Endothelial cell (in vitro differentiated cells): ENCODE measurements at regions not wholly inside any gene's neighbourhood (a gene's known extent, or its start where the extent isn't known, plus 50 kb on each side); places are given as distances from the start of the nearest gene placed in this dataset.

Experiments used
- DNase-seq: peaks from one replicate; pipeline ENCODE4 v3.0.0; 2021; ENCODE audit warnings: low spot score
- H3K27ac Mint-ChIP-seq: one replicate; pipeline ENCODE4 v1.8.0; 2021; ENCODE audit warnings: mixed read lengths, inconsistent platforms; ENCODE audit not compliant: unreplicated experiment
- H3K27me3 Mint-ChIP-seq: one replicate; pipeline ENCODE4 v1.8.0; 2021; ENCODE audit warnings: mild to moderate bottlenecking, moderate library complexity, mixed read lengths, inconsistent platforms; ENCODE audit not compliant: unreplicated experiment
- H3K36me3 Mint-ChIP-seq: one replicate; pipeline ENCODE4 v1.8.0; 2021; ENCODE audit warnings: mild to moderate bottlenecking, low read depth, mixed read lengths, inconsistent platforms; ENCODE audit not compliant: unreplicated experiment
- H3K4me1 Mint-ChIP-seq: one replicate; pipeline ENCODE4 v1.8.0; 2021; ENCODE audit warnings: mild to moderate bottlenecking, mixed read lengths, inconsistent platforms; ENCODE audit not compliant: unreplicated experiment
- H3K4me3 Mint-ChIP-seq: one replicate; pipeline ENCODE4 v1.8.0; 2021; ENCODE audit warnings: mild to moderate bottlenecking, mixed read lengths, inconsistent platforms; ENCODE audit not compliant: unreplicated experiment
- H3K9me3 Mint-ChIP-seq: one replicate; pipeline ENCODE4 v1.8.0; 2021; ENCODE audit warnings: mixed read lengths, inconsistent platforms; ENCODE audit not compliant: unreplicated experiment
- TF ChIP-seq, protein P1 (sequence below): fragments of 200-600 bp; sonication (generic); IDR thresholded peaks from one replicate; pipeline ENCODE4 v1.5.0; 2021; ENCODE audit warnings: antibody characterized with exemption; ENCODE audit not compliant: unreplicated experiment

- no peak overlapping the region for H3K4me3 Mint-ChIP-seq
- no peaks in the 10 kb centered on the region for H3K9me3 Mint-ChIP-seq
- no peaks in the 10 kb centered on the region for H3K27me3 Mint-ChIP-seq
- no peaks in the 10 kb centered on the region for H3K4me1 Mint-ChIP-seq
- peaks cover 5% of the 10 kb centered on the region for H3K36me3 Mint-ChIP-seq
- TF ChIP-seq, protein P1, sequence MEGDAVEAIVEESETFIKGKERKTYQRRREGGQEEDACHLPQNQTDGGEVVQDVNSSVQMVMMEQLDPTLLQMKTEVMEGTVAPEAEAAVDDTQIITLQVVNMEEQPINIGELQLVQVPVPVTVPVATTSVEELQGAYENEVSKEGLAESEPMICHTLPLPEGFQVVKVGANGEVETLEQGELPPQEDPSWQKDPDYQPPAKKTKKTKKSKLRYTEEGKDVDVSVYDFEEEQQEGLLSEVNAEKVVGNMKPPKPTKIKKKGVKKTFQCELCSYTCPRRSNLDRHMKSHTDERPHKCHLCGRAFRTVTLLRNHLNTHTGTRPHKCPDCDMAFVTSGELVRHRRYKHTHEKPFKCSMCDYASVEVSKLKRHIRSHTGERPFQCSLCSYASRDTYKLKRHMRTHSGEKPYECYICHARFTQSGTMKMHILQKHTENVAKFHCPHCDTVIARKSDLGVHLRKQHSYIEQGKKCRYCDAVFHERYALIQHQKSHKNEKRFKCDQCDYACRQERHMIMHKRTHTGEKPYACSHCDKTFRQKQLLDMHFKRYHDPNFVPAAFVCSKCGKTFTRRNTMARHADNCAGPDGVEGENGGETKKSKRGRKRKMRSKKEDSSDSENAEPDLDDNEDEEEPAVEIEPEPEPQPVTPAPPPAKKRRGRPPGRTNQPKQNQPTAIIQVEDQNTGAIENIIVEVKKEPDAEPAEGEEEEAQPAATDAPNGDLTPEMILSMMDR = no peak
- no peak overlapping the region for H3K27ac Mint-ChIP-seq
- no peak for DNase-seq
Measured at GRCh38 chr11:23727794-23728193, 769.1 kb upstream of the LUZP2 start.

DNA sequence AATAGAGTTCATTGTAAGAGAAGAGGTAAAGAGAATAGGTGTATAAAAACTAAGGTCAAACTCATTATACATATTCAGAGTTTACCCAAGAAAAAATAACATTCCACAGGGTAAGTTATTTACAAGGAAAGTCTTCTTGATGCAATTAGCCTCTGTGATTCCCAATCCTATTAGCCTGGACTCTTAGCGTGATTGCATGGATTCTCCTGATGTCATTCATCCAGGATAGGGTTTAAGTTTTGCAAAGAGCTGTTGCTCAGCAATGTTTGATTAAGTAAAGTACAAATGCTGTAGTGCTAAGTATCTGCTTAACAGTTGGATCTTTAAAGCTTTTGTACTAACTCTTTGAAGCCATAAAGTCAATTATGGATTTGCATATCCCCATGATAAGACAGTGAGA, 767.8 kb upstream of the LUZP2 start:
- H3K4me1 Mint-ChIP-seq = no peaks in the 10 kb centered on the region
- TF ChIP-seq, protein P1 = no peak
- H3K36me3 Mint-ChIP-seq = peaks cover 5% of the 10 kb centered on the region
- no peaks in the 10 kb centered on the region for H3K27me3 Mint-ChIP-seq
- DNase-seq = no peak
- no peak overlapping the region for H3K27ac Mint-ChIP-seq
- H3K4me3 Mint-ChIP-seq = no peak overlapping the region
- no peaks in the 10 kb centered on the region for H3K9me3 Mint-ChIP-seq

DNA sequence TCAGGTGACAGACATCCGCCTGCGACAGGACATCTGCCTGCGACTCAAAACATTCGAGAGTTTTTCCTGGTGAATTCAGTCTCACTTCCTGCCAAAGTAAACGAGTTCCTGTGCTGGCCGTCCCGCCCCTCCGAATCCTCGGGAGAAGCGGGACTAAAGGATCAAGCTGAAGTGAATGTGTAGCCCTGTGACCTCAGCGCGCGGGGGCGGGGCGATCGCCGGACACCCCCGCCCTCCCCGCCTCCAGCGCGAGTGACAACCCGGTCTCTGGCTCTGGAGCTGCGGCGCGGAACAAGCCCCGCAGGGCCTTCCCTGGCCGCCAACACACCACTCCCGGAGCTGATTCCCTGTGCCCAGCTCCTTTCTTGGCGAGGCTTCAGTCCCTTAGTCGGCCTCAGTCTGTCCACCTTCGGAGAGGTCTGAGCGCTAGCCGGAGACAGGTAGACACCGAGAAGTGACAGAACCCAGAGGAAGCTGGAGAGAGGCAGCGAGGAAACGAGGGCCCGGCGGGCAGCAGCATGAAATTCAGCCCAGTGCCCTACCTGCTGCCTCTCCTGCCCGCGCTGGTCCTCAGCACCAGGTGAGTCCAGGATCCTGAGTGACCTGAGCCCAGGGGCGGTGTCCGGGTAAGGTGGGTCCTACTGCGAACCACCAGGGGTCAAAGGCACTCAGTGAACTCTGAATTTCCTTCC, 766.4 kb upstream of the LUZP2 start:
- peak overlapping the region; percentile 76 for H3K27ac Mint-ChIP-seq
- DNase-seq = no peak

GRCh38 chr11:23732026-23732425, 764.8 kb upstream of the LUZP2 start:
- Mint-ChIP-seq H3K4me3 (no peak overlapping the region), H3K9me3 (no peaks in the 10 kb centered on the region), H3K36me3 (peaks cover 5% of the 10 kb centered on the region), H3K27me3 (no peaks in the 10 kb centered on the region), H3K27ac (no peak overlapping the region), H3K4me1 (no peaks in the 10 kb centered on the region)
- TF ChIP-seq, protein P1 = no peak
- DNase-seq = no peak

More for the DNA sequence above, 766.4 kb upstream of the LUZP2 start:
- Mint-ChIP-seq H3K9me3 (no peaks in the 10 kb centered on the region), H3K36me3 (peaks cover 5% of the 10 kb centered on the region), H3K27me3 (no peaks in the 10 kb centered on the region), H3K4me3 (no peak overlapping the region), H3K4me1 (no peaks in the 10 kb centered on the region)
- TF ChIP-seq, protein P1 = no peak

- Mint-ChIP-seq H3K27me3 (no peaks in the 10 kb centered on the region), H3K36me3 (no peaks in the 10 kb centered on the region), H3K4me3 (no peak overlapping the region), H3K27ac (no peak overlapping the region), H3K4me1 (no peaks in the 10 kb centered on the region), H3K9me3 (no peaks in the 10 kb centered on the region)
- TF ChIP-seq, protein P1 = no peak
- DNase-seq = no peak
Measured at GRCh38 chr11:23746896-23747295, 750.0 kb upstream of the LUZP2 start.
